Ishikawa (cell line): ENCODE measurements at regions not wholly inside any gene's neighbourhood (a gene's known extent, or its start where the extent isn't known, plus 50 kb on each side); places are given as distances from the start of the nearest gene placed in this dataset.

ENCODE experiments used
- NFIC ChIP-seq: IDR thresholded peaks from 2 replicates; pipeline ENCODE4 v1.6.1; 2012
- TAF1 ChIP-seq: IDR thresholded peaks from 2 replicates; pipeline ENCODE4 v1.6.1; 2012; ENCODE audit warnings: low read depth, mild to moderate bottlenecking

DNA sequence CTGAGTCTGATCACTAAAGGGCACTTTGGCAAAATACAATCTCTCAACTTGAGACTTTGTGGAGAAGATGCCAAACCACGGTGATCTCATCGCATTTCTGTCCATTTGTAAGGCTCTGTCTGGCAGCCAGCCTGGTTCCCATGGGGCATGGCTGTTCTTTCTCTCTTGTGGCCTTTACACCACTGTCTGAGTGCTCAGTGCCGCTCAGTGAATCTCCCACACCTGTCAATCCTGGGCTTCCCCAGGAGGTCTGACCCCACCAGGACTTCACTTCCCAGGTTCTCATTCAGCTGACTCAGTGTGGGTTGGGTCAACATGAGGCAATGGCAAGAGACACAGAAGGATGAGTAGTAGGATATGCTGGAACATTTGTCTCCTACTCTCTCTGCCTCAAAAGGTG is 96.8 kb upstream of the TRIB2 start:
- TF ChIP-seq TAF1 (no peak), NFIC (no peak)
